ENCODE measurements at regions not wholly inside any gene's neighbourhood (a gene's known extent, or its start where the extent isn't known, plus 50 kb on each side); places are given as distances from the start of the nearest gene placed in this dataset.

- H3K79me2 ChIP-seq (ENCODE audit: control insufficient read depth in 1 of 2, insufficient read depth in 2 of 2, low read length in 2 of 2) = no peaks in the 10 kb centered on the region
- H2BK5ac ChIP-seq (ENCODE audit: low read depth, low read length) = no peak overlapping the region
- no peaks in the 10 kb centered on the region for H3K9me3 ChIP-seq (ENCODE audit: insufficient read depth in 2 of 2, low read depth in 1 of 2, low read length in 1 of 2)
- no peak for TF ChIP-seq CEBPB (IDR thresholded peaks at IDR 0.05; ENCODE audit: low read depth, low read length)
- H2BK15ac ChIP-seq (ENCODE audit: low read length) = no peak overlapping the region
- no peak overlapping the region for H4K5ac ChIP-seq (ENCODE audit: insufficient read length, low read depth, low read length)
- no peak overlapping the region for H3K4ac ChIP-seq (replicated peaks; ENCODE audit: insufficient read length, low read depth, low read length)
- H3K23ac ChIP-seq (ENCODE audit: insufficient read length) = no peak overlapping the region
- no peak overlapping the region for H3K27ac ChIP-seq (ENCODE audit: low read depth, low read length)
- H3K14ac ChIP-seq (ENCODE audit: insufficient read length) = no peak overlapping the region
- no peaks in the 10 kb centered on the region for H3K79me1 ChIP-seq (ENCODE audit: low read depth, low read length)
- POLR2A ChIA-PET (ENCODE audit: partially characterized antibody) = no interaction called here
- no peaks in the 10 kb centered on the region for H3K36me3 ChIP-seq (ENCODE audit: control insufficient read depth in 2 of 4, insufficient read depth in 4 of 4, low read length in 3 of 4)
- H3K18ac ChIP-seq (ENCODE audit: extremely low read depth, low read length) = no peak overlapping the region
- H3K4me1 ChIP-seq (replicated peaks in 1 of 4; ENCODE audit: control insufficient read depth in 3 of 4, insufficient read depth in 4 of 4, low read length in 3 of 4) = no peaks in the 10 kb centered on the region
- no peaks in the 10 kb centered on the region for H3K23me2 ChIP-seq (ENCODE audit: low read depth, low read length)
- H4K91ac ChIP-seq (replicated peaks; ENCODE audit: insufficient read length, low read length) = no peak overlapping the region
- H2AK5ac ChIP-seq (ENCODE audit: low read depth, low read length) = no peak overlapping the region
- no peak overlapping the region; the same call in 1 of the 2 replicates for H4K8ac ChIP-seq (ENCODE audit: extremely low read depth, insufficient read depth, low read length)
- H3K27me3 ChIP-seq (replicated peaks in 1 of 4; ENCODE audit: control insufficient read depth in 3 of 4, extremely low read depth in 1 of 4, insufficient read depth in 3 of 4, low read length in 3 of 4) = no peaks in the 10 kb centered on the region
- no peaks in the 10 kb centered on the region for H4K20me1 ChIP-seq (replicated peaks in 1 of 2; ENCODE audit: control insufficient read depth in 1 of 2, insufficient read depth in 2 of 2, low read length in 2 of 2)
- DNase-seq (ENCODE audit: low read depth in 1 of 2, low spot score in 2 of 2) (no peak), FAIRE-seq (no peak)
- no peak overlapping the region for H3K4me3 ChIP-seq (ENCODE audit: extremely low read depth in 1 of 4, insufficient read depth in 2 of 4, low read depth in 3 of 4, low read length in 4 of 4)
- no peak overlapping the region for H3K9ac ChIP-seq (replicated peaks in 1 of 4; ENCODE audit: extremely low read depth in 1 of 4, low read depth in 3 of 4, low read length in 3 of 4)
- H3K56ac ChIP-seq (replicated peaks; ENCODE audit: insufficient read length, low read depth, low read length) = no peak overlapping the region
- H2BK20ac ChIP-seq (ENCODE audit: low read length) = no peak overlapping the region
- no peak overlapping the region for H2BK120ac ChIP-seq (replicated peaks; ENCODE audit: low read depth, low read length)
- H2BK12ac ChIP-seq (ENCODE audit: low read depth, low read length) = no peak overlapping the region
- no peak overlapping the region for H2AFZ ChIP-seq (ENCODE audit: low read length)
- H3K4me2 ChIP-seq (ENCODE audit: insufficient read depth in 1 of 2, low read depth in 2 of 2, low read length in 2 of 2) = no peak overlapping the region
- CTCF ChIA-PET (ENCODE audit: partially characterized antibody) = interaction anchor here (2.5 kb wide), 1 partner anchor 34 kb away, joined by 6 read pairs; no protein-coding TSS in a partner anchor
- WGBS, 2 experiments (ENCODE audit: extremely low coverage in 1 of 2, insufficient coverage in 1 of 2, insufficient read length in 1 of 2, insufficient replicate concordance in 2 of 2, low coverage in 1 of 2, low lambda C conversion rate in 2 of 2, missing lambda C conversion rate in 1 of 2) = 84% methylated on average over 5 of the region's 7 CpGs; no CpG with 5 or more reads in 1 of the 2 experiments
Observed at GRCh38 chr7:47215640-47216039, 366.3 kb downstream of the TNS3 start.

Data from H1 (cell line).